ENCODE measurements at regions not wholly inside any gene's neighbourhood (a gene's known extent, or its start where the extent isn't known, plus 50 kb on each side); places are given as distances from the start of the nearest gene placed in this dataset.

GRCh38 chr2:20103530-20103929 lies 52.1 kb upstream of the LAPTM4A start:
- Histone ChIP-seq H3K27ac (no peak overlapping the region), H3K4me3 (no peak overlapping the region), H3K36me3 (no peaks in the 10 kb centered on the region), H3K9me3 (no peaks in the 10 kb centered on the region), H3K4me1 (peaks cover 4% of the 10 kb centered on the region), H3K9ac (ENCODE audit: low read depth in 2 of 2, low read length in 2 of 2) (no peak overlapping the region), H3K27me3 (no peaks in the 10 kb centered on the region)
- no peak for TF ChIP-seq CTCF (IDR thresholded peaks at IDR 0.05)
- DNase-seq = no peak
- intact Hi-C loops (cut with DNase I) = loop anchor here (10.0 kb wide), 1 partner anchor 121 kb away; the partner anchor contains the start of gene SDC1
